Mucosa of rectum (tissue), 2 donors: ENCODE measurements at regions not wholly inside any gene's neighbourhood (a gene's known extent, or its start where the extent isn't known, plus 50 kb on each side); places are given as distances from the start of the nearest gene placed in this dataset.
"Not testable (repeated sequence)": the region's sequence is repeated elsewhere in the genome, so short reads cannot be mapped to it uniquely, and the experiment has no call there.

ENCODE experiments used
- H3K27ac ChIP-seq, 2 donors: one replicate each; pipeline ENCODE4 v1.7.0; 2013; ENCODE audit warnings: inconsistent platforms in 2 of 2, low read depth in 2 of 2, low read length in 2 of 2
- H3K27me3 ChIP-seq, 2 donors: one replicate each; pipeline ENCODE4 v1.7.0; 2013; ENCODE audit warnings: low read length in 2 of 2; ENCODE audit not compliant: control insufficient read depth in 2 of 2, insufficient read depth in 2 of 2
- H3K36me3 ChIP-seq, 2 donors: one replicate each; pipeline ENCODE4 v1.7.0; 2013; ENCODE audit warnings: low read length in 2 of 2; ENCODE audit not compliant: control insufficient read depth in 2 of 2, insufficient read depth in 2 of 2
- H3K4me1 ChIP-seq, 2 donors: one replicate each; pipeline ENCODE4 v1.7.0; 2013; ENCODE audit warnings: low read length in 2 of 2, mild to moderate bottlenecking in 1 of 2; ENCODE audit not compliant: control insufficient read depth in 2 of 2, insufficient read depth in 2 of 2
- H3K4me3 ChIP-seq, 2 donors: one replicate each; pipeline ENCODE4 v1.7.0; 2013; ENCODE audit warnings: low read length in 2 of 2
- H3K9ac ChIP-seq, 2 donors: one replicate each; pipeline ENCODE4 v1.7.0; 2013; ENCODE audit warnings: low read length in 2 of 2, low read depth in 1 of 2, mild to moderate bottlenecking in 1 of 2
- H3K9me3 ChIP-seq, 2 donors: one replicate each; pipeline ENCODE4 v1.7.0; 2013; ENCODE audit warnings: low read length in 2 of 2; ENCODE audit not compliant: control insufficient read depth in 2 of 2
- donor health status: healthy.
- donor health status: Normal muscosa, but diverticular disease.

- not testable (repeated sequence) for H3K27ac ChIP-seq, H3K4me1 ChIP-seq, H3K9ac ChIP-seq, H3K36me3 ChIP-seq, H3K9me3 ChIP-seq, H3K4me3 ChIP-seq, H3K27me3 ChIP-seq
These were observed 236.4 kb upstream of the GALNT17 start for GRCh38 chr7:70895337-70896200.

DNA sequence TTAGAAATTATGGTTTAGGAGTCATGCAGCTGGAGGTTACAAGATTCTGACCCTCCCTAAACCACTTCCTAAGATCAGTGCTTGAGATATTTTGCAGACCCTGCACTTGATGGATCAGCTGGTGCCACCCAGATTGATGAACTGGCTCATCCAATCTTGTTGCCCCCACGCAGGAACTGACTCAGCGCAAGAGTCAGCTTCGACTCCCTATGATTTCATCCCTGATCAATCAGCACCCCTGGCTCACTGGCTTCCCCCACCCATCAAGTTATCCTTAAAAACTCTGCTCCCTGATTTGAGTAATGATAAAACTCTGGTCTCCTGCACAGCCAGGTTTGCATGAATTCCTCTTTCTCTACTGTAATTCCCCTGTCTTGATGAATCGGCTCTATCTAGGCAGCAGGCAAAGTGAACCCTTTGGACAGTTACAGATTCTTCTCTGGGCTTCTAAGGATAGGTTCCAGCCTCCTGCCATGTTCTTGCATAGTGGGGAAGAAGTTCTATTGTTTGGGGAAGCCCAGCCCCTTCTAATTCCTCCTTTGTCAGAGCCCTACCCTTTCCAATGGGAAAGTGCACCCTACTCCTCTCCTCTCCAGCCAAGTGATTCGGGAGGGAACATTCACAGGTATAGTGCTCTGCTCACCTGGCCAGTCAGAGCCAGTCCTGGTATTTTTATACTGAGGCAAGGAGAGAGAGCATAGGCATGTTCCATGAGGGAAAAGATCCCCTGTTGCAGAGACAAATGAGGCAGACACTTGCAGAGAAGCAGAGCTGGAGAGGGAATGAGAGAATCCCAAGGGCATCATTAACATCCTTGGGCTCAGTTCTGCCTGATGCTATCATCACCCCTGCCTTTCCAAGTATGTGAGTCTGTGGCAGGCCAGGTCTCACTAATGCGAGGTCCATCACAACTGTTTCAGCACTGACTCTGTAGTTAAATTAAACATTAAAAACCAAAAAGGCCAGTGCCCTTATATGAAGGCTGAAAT, 224.4 kb upstream of the GALNT17 start:
- no peak overlapping the region for H3K4me3 ChIP-seq

DNA sequence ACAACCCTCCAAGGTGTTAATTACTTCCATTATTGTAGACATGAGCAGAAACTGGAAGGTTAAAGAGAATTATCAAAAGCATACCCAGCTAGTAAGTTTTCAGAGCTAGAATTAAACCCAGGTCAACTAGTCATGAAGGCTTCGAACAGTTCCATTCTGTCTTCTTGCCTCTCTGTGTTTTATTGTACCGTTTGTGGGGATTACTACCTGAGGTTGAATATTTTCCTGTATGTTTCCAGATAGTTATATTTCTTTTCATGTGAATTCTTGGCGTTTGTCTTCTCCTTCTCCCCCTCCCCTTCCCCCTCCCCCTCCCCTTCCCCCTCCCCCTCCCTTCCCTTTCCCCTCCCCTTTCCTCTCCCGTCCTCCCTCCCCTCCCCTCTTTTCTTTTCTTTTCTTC, 218.0 kb upstream of the GALNT17 start:
- H3K27ac ChIP-seq = no peak overlapping the region
- H3K4me3 ChIP-seq = no peak overlapping the region
- no peaks in the 10 kb centered on the region for H3K27me3 ChIP-seq
- no peak overlapping the region for H3K9ac ChIP-seq
- H3K9me3 ChIP-seq = no peaks in the 10 kb centered on the region
- no peaks in the 10 kb centered on the region for H3K4me1 ChIP-seq
- H3K36me3 ChIP-seq = no peaks in the 10 kb centered on the region

More for the DNA sequence above, 224.4 kb upstream of the GALNT17 start:
- Histone ChIP-seq H3K27ac (no peak overlapping the region), H3K9me3 (no peaks in the 10 kb centered on the region), H3K9ac (no peak overlapping the region), H3K27me3 (no peaks in the 10 kb centered on the region), H3K4me1 (no peaks in the 10 kb centered on the region), H3K36me3 (no peaks in the 10 kb centered on the region)

GRCh38 chr7:70915067-70915466, 216.9 kb upstream of the GALNT17 start:
- Histone ChIP-seq H3K9ac (no peak overlapping the region), H3K27me3 (no peaks in the 10 kb centered on the region), H3K4me3 (no peak overlapping the region), H3K9me3 (no peaks in the 10 kb centered on the region), H3K36me3 (no peaks in the 10 kb centered on the region), H3K4me1 (no peaks in the 10 kb centered on the region), H3K27ac (no peak overlapping the region)

- Histone ChIP-seq H3K4me1 (no peaks in the 10 kb centered on the region), H3K27me3 (no peaks in the 10 kb centered on the region), H3K9ac (no peak overlapping the region), H3K27ac (no peak overlapping the region), H3K36me3 (no peaks in the 10 kb centered on the region), H3K9me3 (no peaks in the 10 kb centered on the region), H3K4me3 (no peak overlapping the region)
These were observed 212.4 kb upstream of the GALNT17 start for GRCh38 chr7:70919481-70920073.

DNA sequence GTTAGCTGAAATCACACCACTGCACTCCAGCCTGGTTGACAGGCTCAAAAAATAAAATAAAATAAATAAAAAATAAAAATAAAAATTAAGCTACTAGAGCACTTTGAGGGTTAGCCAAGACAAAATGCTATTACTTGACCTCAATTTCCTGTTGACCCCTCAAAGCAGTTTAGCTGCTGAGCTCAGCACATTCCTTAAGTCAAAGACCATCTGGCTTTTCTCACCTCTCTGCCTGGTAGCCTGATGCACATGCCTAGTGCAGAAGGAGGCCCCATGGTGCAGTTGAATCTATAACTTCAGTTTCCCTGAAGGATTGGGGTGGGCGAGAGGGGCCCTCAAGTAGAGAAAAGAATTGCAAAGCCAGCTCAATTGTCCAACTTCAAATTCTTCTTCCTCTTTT, 211.1 kb upstream of the GALNT17 start:
- H3K4me3 ChIP-seq = no peak overlapping the region

DNA sequence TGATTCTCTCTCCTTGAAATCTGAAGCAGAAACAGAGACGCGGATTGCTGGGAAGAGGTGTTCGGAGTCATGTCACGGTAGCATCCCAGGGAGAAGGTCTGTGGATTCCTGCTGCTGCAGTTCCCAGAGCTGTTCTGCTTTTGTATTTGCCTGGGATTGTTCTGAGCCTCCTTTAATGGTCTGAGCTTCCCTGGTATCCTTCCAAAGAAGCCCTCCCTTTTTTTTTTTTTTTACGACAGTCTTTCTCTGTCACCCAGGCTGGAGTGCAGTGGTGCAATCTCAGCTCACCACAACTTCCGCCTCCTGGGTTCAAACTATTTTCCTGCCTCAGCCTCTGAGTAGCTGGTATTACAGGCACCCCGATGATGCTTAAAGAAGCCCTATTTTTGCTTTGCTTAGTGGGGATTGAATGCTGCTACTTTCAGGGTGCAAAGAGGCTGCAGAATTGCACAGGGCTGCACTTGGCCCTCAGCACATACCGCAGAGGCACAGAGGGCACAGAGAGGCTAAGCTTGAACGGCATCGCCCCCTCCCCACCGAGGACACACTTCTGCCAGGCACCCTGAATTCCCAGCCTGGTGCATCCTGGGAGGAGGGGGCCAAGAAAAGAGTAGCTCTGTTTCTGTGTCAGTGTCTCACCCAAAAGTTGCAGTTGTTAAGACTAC, 208.6 kb upstream of the GALNT17 start:
- Histone ChIP-seq H3K9me3 (no peaks in the 10 kb centered on the region), H3K9ac (no peak overlapping the region), H3K36me3 (no peaks in the 10 kb centered on the region), H3K4me3 (no peak overlapping the region), H3K4me1 (no peaks in the 10 kb centered on the region), H3K27ac (no peak overlapping the region), H3K27me3 (no peaks in the 10 kb centered on the region)

More for the DNA sequence above, 211.1 kb upstream of the GALNT17 start:
- no peaks in the 10 kb centered on the region for H3K9me3 ChIP-seq
- H3K36me3 ChIP-seq = no peaks in the 10 kb centered on the region
- H3K27ac ChIP-seq = no peak overlapping the region
- H3K9ac ChIP-seq = no peak overlapping the region
- no peaks in the 10 kb centered on the region for H3K27me3 ChIP-seq
- no peaks in the 10 kb centered on the region for H3K4me1 ChIP-seq

GRCh38 chr7:70925411-70926115, 206.4 kb upstream of the GALNT17 start:
- Histone ChIP-seq H3K4me1 (no peaks in the 10 kb centered on the region), H3K36me3 (no peaks in the 10 kb centered on the region), H3K27me3 (no peaks in the 10 kb centered on the region), H3K4me3 (no peak overlapping the region), H3K9me3 (no peaks in the 10 kb centered on the region), H3K27ac (no peak overlapping the region), H3K9ac (no peak overlapping the region)

DNA sequence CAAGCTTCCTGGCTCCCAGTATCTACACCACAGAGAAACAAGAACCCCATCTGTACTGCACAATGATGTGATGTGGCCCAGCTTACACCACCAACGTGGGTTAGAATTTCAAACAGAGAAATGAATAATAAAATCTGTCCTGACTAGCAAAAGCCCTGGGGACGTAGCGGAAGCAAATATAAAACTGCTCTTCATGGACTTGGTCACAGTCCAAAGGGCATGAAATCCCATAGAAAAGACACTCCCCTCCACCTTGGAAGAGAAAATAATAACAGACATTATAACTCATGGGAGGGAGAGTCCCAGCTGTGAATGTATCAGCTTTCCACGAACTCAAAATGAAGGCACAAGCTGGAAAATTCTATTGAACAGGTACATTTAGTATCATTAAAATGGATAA, 205.3 kb upstream of the GALNT17 start:
- no peaks in the 10 kb centered on the region for H3K36me3 ChIP-seq
- no peaks in the 10 kb centered on the region for H3K9me3 ChIP-seq
- H3K4me3 ChIP-seq = no peak overlapping the region
- no peaks in the 10 kb centered on the region for H3K27me3 ChIP-seq
- H3K27ac ChIP-seq = no peak overlapping the region
- H3K9ac ChIP-seq = no peak overlapping the region
- H3K4me1 ChIP-seq = no peaks in the 10 kb centered on the region
